Epithelial cell of esophagus (primary cell): ENCODE measurements at regions not wholly inside any gene's neighbourhood (a gene's known extent, or its start where the extent isn't known, plus 50 kb on each side); places are given as distances from the start of the nearest gene placed in this dataset.

ENCODE experiments used
- DNase-seq: peaks from one replicate; pipeline ENCODE4 v3.0.0; 2010; ENCODE audit warnings: low read depth
- H3K4me3 ChIP-seq: 2 replicates; pipeline ENCODE4 v1.5.1; 2011; ENCODE audit warnings: mild to moderate bottlenecking, low read length, control low read depth
- TF ChIP-seq, protein P1 (sequence below): IDR thresholded peaks from 2 replicates; pipeline ENCODE4 v1.5.1; 2011; ENCODE audit warnings: low read depth, mild to moderate bottlenecking, low read length, control low read depth, inconsistent platforms; ENCODE audit not compliant: insufficient read depth; ENCODE audit errors: missing control alignments

DNA sequence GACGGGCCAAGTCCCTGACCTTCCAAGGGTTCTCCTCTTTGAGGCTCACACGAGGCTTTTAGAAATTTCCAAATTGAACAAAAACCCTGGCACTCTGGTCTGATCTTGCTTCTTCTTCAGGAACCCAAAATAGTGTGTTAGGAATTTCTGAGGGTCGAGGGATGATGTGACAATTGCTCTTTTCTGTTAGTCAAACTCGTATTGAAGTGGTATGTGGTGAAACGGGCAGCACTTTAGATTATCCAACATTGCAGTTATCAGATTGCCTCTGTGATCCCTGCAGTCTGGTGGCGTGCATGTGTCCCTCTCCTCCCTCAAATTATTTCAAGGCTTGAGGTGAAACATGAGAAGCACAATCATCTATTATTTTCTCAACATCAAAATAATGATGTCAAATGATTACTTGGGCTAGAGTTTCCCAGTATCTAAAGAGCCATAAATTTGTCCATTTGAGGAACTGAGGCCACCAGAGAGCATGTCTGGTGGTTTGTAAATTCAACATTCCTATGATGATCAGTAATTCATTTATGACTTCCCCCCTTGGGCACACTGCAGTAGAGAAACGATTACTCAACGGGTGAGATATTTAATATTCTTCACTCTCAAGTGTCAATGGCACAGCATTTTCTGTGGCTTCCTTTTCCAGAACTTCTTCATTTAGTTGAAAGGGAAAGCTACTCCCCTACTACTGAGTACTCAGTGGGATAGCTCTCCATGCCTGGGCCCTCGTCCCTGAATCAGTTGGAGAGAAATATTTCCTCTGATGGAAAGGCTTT, 308.6 kb upstream of the MAP3K7 start:
- H3K4me3 ChIP-seq, result no peak overlapping the region
- TF ChIP-seq, protein P1, sequence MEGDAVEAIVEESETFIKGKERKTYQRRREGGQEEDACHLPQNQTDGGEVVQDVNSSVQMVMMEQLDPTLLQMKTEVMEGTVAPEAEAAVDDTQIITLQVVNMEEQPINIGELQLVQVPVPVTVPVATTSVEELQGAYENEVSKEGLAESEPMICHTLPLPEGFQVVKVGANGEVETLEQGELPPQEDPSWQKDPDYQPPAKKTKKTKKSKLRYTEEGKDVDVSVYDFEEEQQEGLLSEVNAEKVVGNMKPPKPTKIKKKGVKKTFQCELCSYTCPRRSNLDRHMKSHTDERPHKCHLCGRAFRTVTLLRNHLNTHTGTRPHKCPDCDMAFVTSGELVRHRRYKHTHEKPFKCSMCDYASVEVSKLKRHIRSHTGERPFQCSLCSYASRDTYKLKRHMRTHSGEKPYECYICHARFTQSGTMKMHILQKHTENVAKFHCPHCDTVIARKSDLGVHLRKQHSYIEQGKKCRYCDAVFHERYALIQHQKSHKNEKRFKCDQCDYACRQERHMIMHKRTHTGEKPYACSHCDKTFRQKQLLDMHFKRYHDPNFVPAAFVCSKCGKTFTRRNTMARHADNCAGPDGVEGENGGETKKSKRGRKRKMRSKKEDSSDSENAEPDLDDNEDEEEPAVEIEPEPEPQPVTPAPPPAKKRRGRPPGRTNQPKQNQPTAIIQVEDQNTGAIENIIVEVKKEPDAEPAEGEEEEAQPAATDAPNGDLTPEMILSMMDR, result no peak
- DNase-seq, result no peak

DNA sequence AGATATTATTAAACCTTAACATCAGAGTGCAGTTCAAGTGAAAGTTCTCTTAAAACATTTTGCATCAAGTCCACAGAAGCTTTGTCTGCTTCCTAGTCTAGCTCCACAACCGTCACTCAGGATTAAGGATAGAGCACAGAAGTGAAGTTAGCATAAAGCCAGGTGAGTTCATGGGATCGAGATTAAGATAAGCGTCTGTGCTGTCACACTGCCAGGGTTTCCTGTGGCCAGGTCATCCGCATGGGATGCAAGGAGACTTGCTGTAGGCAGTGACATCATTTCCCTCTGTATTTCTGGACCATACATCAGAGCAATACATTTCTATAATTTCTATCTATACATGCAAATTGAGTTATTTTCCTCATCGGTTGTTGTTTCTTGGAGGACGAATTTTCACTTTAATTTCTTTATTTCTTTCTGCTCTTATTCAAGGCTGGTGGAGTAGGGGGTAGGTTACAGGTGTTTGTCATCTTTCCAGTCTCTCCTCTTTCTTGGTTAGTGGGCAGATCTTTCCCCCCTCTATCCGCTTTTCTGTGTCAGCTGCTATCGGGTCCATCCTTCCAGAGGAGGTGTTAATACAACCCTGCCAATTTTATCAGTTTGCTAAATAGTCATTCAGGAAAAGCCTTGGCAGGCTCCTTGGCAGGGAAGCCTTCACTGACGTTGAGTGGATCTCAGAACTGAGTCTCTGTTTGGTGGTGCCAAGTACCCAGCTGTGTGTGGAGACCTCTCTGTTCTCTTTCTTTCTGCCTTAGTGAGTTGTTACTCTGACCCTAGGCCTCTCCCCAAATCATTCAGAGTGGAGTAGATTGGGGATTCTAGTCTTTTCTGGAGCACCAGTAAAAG, 307.6 kb upstream of the MAP3K7 start:
- no peak overlapping the region for H3K4me3 ChIP-seq
- TF ChIP-seq, protein P1, result no peak
- no peak for DNase-seq

DNA sequence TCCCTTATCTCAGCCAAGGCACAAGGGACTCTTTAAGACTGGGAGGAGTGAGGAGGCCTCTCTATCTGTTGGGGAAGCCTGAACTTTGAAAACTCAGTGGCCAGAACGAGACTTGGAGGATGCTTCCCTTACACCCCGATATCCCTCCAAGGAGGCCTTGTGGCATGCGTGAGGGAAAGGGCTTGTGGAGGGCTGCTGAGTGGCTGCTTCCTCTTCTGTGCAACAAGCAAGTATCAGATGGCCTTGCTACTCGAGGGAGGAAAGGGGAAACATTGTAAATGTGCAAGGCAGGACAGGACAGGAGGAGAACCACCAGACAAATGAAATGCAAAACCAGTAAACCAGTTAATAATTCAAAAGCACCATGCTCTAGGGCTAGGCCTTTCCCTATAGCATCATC, 306.5 kb upstream of the MAP3K7 start:
- TF ChIP-seq, protein P1, result no peak
- no peak overlapping the region for H3K4me3 ChIP-seq
- DNase-seq, result peak; percentile 41

DNA sequence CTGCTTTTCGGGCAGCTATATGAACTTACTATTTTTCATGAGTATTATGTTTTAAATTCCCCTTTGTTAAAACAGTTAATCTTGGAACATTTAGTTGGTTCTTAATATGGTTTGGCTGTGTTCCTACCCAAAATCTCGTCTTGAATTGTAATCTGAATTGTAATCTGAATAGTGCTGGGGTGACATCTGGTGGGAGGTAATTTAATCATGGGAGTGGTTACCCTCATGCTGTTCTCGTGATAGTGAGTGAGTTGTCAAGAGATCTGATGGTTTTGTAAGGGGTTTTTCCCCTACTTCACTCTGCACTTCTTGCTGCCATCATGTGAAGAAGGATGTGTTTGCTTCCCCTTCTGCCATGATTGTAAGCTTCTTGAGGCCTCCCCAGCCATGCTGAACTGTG, 305.4 kb upstream of the MAP3K7 start:
- no peak overlapping the region for H3K4me3 ChIP-seq
- TF ChIP-seq, protein P1, result no peak
- DNase-seq, result no peak

DNA sequence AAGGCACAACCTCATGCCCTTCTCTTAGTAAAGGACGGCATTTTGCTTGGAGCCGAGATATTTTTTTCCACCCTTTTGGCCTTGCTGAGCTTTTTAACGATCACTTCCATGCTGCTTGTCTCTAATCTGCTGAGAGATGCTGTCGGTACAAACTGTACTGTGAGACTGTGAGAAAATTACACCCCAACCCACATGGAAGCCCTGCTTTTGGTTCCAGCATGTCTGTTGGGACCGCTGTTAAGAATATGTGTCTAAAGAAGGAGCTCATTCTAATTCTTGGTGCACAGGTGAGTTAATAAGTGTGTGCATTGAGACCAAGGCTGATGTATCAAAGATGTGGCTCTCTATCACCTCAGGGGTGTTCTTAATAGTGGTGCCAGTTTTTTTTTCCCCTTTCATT, 304.5 kb upstream of the MAP3K7 start:
- DNase-seq, result no peak
- no peak overlapping the region for H3K4me3 ChIP-seq
- TF ChIP-seq, protein P1, result no peak

DNA sequence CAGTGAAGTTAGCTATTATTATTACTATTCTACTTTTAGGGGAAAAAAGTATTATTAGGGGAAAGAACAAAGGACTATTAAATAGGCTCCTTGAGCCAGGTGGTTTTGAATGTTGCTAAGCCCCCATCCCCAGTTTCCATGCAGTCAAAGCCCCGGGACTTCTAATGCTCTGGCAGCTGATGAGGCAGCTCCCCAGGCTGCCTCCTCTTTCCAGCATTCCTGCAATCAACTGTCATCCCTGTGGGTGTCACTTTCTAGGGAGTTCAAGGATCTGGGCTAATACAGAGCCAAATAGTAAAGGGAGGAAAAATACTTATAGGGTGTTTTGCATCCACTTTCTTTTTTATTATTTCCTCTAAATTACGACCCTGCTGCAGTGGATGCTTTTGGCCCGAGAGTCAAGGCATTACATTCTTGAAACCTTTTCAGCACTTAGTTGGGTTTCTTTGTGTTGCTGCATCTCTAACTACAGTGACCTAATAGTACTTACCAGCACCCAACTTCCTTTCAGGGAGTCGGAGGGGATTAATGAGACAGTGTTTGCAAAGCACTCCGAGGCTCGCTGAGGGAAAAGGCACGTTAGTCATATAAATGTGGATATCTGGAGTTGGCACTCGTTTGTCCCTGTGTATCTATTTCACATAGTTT, 303.9 kb upstream of the MAP3K7 start:
- no peak overlapping the region for H3K4me3 ChIP-seq
- DNase-seq, result no peak
- TF ChIP-seq, protein P1, result no peak
